Fibroblast of the aortic adventitia (primary cell): ENCODE measurements at regions not wholly inside any gene's neighbourhood (a gene's known extent, or its start where the extent isn't known, plus 50 kb on each side); places are given as distances from the start of the nearest gene placed in this dataset.
"Not testable (repeated sequence)": the region's sequence is repeated elsewhere in the genome, so short reads cannot be mapped to it uniquely, and the experiment has no call there.

ENCODE experiments used
- DNase-seq: peaks from one replicate; pipeline ENCODE4 v3.0.0-alpha.2; 2010; ENCODE audit warnings: low read depth
- H3K4me3 ChIP-seq: 2 replicates; pipeline ENCODE4 v1.5.1; 2011; ENCODE audit warnings: low read depth, mild to moderate bottlenecking, control low read depth, low read length, moderate library complexity
- CTCF ChIP-seq: IDR thresholded peaks from 2 replicates; pipeline ENCODE4 v1.5.1; 2011; ENCODE audit warnings: mild to moderate bottlenecking, low read length, control low read depth, inconsistent platforms; ENCODE audit not compliant: insufficient read depth

DNA sequence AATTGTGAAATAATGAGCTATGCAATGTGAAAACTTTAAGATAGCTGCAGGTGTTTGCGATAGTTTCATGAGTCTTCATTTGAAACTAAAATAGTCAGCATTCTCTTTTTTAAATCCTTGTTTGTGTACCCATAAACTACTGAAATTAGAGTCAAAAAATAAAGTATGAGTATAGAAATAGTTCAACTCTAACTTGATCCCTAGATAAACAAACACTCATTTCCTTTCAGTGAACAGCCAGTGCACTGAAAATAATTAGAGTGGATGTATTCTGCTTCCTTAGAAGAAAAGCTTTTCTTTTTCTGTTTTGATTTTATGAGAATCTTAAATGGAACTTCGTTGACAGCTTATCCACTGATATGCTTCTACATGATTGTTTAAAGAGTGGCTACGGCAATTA lies 1033.4 kb downstream of the SOCS6 start:
- no peak for DNase-seq
- no peak overlapping the region for H3K4me3 ChIP-seq
- no peak for TF ChIP-seq CTCF

- TF ChIP-seq CTCF, result no peak
- no peak for DNase-seq
- no peak overlapping the region for H3K4me3 ChIP-seq
Observed at GRCh38 chr18:71321319-71321718, 1032.5 kb downstream of the SOCS6 start.

DNA sequence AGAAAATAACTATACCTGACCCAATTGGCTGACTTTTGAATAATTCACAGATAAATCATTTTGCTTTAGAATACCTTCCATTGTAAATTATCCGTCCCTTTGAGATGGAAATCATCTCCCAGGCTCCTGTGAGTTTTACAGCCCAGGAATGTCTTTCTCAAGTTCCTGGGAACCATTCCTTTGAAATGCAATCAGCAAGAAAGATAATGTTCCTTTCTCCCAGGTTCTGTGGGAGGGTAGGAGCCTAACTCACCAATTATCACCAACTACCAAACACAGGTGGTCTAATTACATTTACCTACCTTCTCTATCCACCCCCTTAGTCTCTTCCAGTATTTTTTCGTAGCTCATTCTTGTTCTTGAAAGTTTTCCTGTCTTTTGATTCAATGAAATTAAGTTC lies 1016.0 kb downstream of the SOCS6 start:
- no peak for TF ChIP-seq CTCF
- no peak for DNase-seq
- H3K4me3 ChIP-seq, result no peak overlapping the region

- not testable (repeated sequence) for DNase-seq, H3K4me3 ChIP-seq
Observed at GRCh38 chr18:71303743-71304142, 1014.9 kb downstream of the SOCS6 start.

DNA sequence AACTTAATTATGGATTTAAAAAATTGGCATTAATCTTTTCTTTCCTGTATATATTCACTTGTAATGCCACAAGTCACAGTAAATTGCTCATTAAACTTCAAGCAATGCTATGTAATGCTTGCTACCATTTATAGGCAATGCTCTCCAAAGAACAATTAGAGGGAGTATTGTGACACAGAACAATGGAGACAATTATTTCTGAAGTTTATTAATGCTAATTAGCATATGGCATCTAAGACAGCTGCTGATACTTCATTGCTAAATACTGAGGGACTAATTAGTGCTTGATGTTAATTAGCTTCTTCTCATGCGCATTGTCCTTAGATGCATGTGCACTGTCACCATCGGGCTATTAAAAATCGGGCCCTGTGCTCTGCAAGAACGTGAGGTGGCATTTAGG lies 1012.8 kb downstream of the SOCS6 start:
- H3K4me3 ChIP-seq, result no peak overlapping the region
- no peak for TF ChIP-seq CTCF
- DNase-seq, result no peak

DNA sequence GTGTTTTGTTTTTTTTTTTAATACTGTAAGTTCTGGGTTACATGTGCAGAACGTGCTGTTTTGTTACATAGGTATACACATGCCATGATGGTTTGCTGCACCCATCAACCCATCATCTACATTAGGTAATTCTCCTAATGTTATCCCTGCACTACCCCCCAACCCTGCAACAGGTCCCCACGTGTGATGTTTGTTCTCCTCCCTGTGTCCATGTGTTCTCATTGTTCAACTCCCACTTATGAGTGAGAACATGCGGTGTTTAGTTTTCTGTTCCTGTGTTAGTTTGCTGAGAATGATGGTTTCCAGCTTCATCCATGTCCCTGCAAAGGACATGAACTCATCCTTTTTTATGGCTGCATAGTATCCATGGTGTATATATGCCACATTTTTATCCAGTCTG lies 1005.4 kb downstream of the SOCS6 start:
- not testable (repeated sequence) for DNase-seq

GRCh38 chr18:71293322-71293721 lies 1004.5 kb downstream of the SOCS6 start:
- TF ChIP-seq CTCF, result no peak
- no peak overlapping the region for H3K4me3 ChIP-seq
- DNase-seq, result peak; percentile 2

More for the DNA sequence above, 1005.4 kb downstream of the SOCS6 start:
- H3K4me3 ChIP-seq, result not testable (repeated sequence)

- TF ChIP-seq CTCF, result no peak
Observed at GRCh38 chr18:71287268-71287667, 998.4 kb downstream of the SOCS6 start.

More at GRCh38 chr18:71287268-71287667, 998.4 kb downstream of the SOCS6 start:
- no peak overlapping the region for H3K4me3 ChIP-seq
- peak; percentile 11 for DNase-seq
